HepG2 (cell line): ENCODE measurements at regions not wholly inside any gene's neighbourhood (a gene's known extent, or its start where the extent isn't known, plus 50 kb on each side); places are given as distances from the start of the nearest gene placed in this dataset.

Source experiments
- CEBPB ChIP-seq: IDR thresholded peaks from 2 replicates; pipeline ENCODE4 v1.6.1; 2011; ENCODE audit warnings: low read depth, low read length, improper control_type of control experiment, borderline replicate concordance
- CTCF ChIP-seq: sonication (generic); formaldehyde crosslinking; IDR thresholded peaks from 2 replicates; pipeline ENCODE4 v1.5.0; 2020; ENCODE audit warnings: mild to moderate bottlenecking, missing genetic modification reagents, moderate library complexity
- POLR2AphosphoS5 ChIP-seq: IDR thresholded peaks from 2 replicates; pipeline ENCODE4 v1.6.1; 2012; ENCODE audit warnings: low read depth, low read length
- PRPF4 ChIP-seq: fragments of 200-400 bp; formaldehyde crosslinking; IDR thresholded peaks from 2 replicates; pipeline ENCODE4 v1.6.1; 2016; ENCODE audit warnings: low read length, low read depth; ENCODE audit not compliant: poor library complexity, severe bottlenecking
- XRCC5 ChIP-seq: fragments of 200-400 bp; formaldehyde crosslinking; optimal IDR thresholded peaks from 2 replicates; pipeline ENCODE3; 2017; ENCODE audit warnings: mild to moderate bottlenecking, low read length
- YY1 ChIP-seq: IDR thresholded peaks from 2 replicates; pipeline ENCODE4 v1.6.1; 2011; ENCODE audit warnings: low read length, low read depth, moderate library complexity, mild to moderate bottlenecking; ENCODE audit not compliant: insufficient read depth, insufficient replicate concordance
- ZFP36 ChIP-seq: fragments of 150-350 bp; IDR thresholded peaks from 2 replicates; pipeline ENCODE4 v1.6.1; 2018; ENCODE audit warnings: borderline replicate concordance, low read length, low read depth; ENCODE audit not compliant: partially characterized antibody
- ZNF335 ChIP-seq: sonication (generic); formaldehyde crosslinking; IDR thresholded peaks from 2 replicates; pipeline ENCODE4 v1.4.0; 2020; ENCODE audit warnings: missing genetic modification reagents

GRCh38 chr3:117619805-117620204 is 910.2 kb downstream of the TUSC7 start:
- no peak for TF ChIP-seq ZNF335
- TF ChIP-seq ZFP36: no peak
- TF ChIP-seq CTCF (CRISPR knock-in tag): no peak
- TF ChIP-seq POLR2AphosphoS5: no peak
- no peak for TF ChIP-seq PRPF4
- no peak for TF ChIP-seq YY1
- no peak for TF ChIP-seq CEBPB
- TF ChIP-seq XRCC5: no peak
